Mucosa of rectum (tissue), 2 donors: ENCODE measurements at regions not wholly inside any gene's neighbourhood (a gene's known extent, or its start where the extent isn't known, plus 50 kb on each side); places are given as distances from the start of the nearest gene placed in this dataset.
"Not testable (repeated sequence)": the region's sequence is repeated elsewhere in the genome, so short reads cannot be mapped to it uniquely, and the experiment has no call there.

Experiments used
- H3K27ac ChIP-seq, 2 donors: one replicate each; pipeline ENCODE4 v1.7.0; 2013; ENCODE audit warnings: inconsistent platforms in 2 of 2, low read depth in 2 of 2, low read length in 2 of 2
- H3K27me3 ChIP-seq, 2 donors: one replicate each; pipeline ENCODE4 v1.7.0; 2013; ENCODE audit warnings: low read length in 2 of 2; ENCODE audit not compliant: control insufficient read depth in 2 of 2, insufficient read depth in 2 of 2
- H3K36me3 ChIP-seq, 2 donors: one replicate each; pipeline ENCODE4 v1.7.0; 2013; ENCODE audit warnings: low read length in 2 of 2; ENCODE audit not compliant: control insufficient read depth in 2 of 2, insufficient read depth in 2 of 2
- H3K4me1 ChIP-seq, 2 donors: one replicate each; pipeline ENCODE4 v1.7.0; 2013; ENCODE audit warnings: low read length in 2 of 2, mild to moderate bottlenecking in 1 of 2; ENCODE audit not compliant: control insufficient read depth in 2 of 2, insufficient read depth in 2 of 2
- H3K4me3 ChIP-seq, 2 donors: one replicate each; pipeline ENCODE4 v1.7.0; 2013; ENCODE audit warnings: low read length in 2 of 2
- H3K9ac ChIP-seq, 2 donors: one replicate each; pipeline ENCODE4 v1.7.0; 2013; ENCODE audit warnings: low read length in 2 of 2, low read depth in 1 of 2, mild to moderate bottlenecking in 1 of 2
- H3K9me3 ChIP-seq, 2 donors: one replicate each; pipeline ENCODE4 v1.7.0; 2013; ENCODE audit warnings: low read length in 2 of 2; ENCODE audit not compliant: control insufficient read depth in 2 of 2
- donor health status: healthy.
- donor health status: Normal muscosa, but diverticular disease.

DNA sequence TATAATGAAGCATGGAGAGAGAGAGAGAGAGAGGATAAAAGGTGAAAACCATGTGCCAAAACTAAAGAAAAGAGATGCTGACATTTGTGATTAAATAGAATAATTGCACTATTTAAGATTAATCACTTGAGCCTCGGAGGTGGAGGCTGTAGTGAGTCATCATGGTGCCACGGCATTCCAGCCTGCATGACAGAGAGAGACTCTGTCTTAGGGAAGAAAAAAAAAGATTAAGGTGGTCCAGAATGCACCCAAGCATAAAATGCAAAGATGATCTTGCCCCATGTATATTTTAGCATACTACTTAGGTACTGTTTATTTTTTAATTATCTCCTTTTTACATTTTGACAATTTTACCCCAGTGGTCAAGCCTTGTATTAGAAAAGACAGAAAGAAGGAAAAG, 742.5 kb downstream of the SPATA31A1 start:
- H3K9ac ChIP-seq, H3K4me1 ChIP-seq, H3K9me3 ChIP-seq, H3K27me3 ChIP-seq, H3K4me3 ChIP-seq, H3K36me3 ChIP-seq, H3K27ac ChIP-seq: not testable (repeated sequence)

GRCh38 chr9:40106003-40106782, 750.7 kb downstream of the SPATA31A1 start:
- Histone ChIP-seq H3K4me3 (peak overlapping the region in 1 of 2 donors; percentile 69), H3K9ac (peak overlapping the region in 1 of 2 donors; percentile 48), H3K27ac (peak overlapping the region in 1 of 2 donors; percentile 29)
- H3K36me3 ChIP-seq, H3K9me3 ChIP-seq, H3K4me1 ChIP-seq, H3K27me3 ChIP-seq: not testable (repeated sequence)

- not testable (repeated sequence) for H3K27ac ChIP-seq, H3K4me1 ChIP-seq, H3K4me3 ChIP-seq, H3K9ac ChIP-seq, H3K9me3 ChIP-seq, H3K36me3 ChIP-seq, H3K27me3 ChIP-seq
Measured at GRCh38 chr9:40106783-40107248, 751.3 kb downstream of the SPATA31A1 start.

DNA sequence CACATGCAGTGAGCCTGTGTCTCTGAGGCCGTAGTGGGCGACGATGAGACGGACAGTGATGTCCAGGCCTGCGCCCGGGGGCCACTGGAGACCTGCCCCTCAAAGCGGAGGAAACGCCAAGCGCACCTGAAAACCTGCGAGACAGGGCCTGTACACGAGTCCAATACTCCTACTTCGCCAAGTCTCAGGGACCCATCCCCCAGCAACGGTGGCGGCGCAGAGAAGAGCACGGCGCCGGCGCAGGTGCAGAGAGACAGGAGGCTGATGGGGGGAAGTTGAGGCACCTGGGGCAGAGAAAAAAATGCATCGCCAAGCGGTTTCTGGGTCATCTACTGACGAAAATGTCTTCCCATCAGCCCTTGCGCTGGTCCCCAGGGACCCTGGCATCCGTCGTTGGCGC, 751.8 kb downstream of the SPATA31A1 start:
- H3K36me3 ChIP-seq, H3K9ac ChIP-seq, H3K4me1 ChIP-seq, H3K27ac ChIP-seq, H3K4me3 ChIP-seq, H3K27me3 ChIP-seq, H3K9me3 ChIP-seq: not testable (repeated sequence)

DNA sequence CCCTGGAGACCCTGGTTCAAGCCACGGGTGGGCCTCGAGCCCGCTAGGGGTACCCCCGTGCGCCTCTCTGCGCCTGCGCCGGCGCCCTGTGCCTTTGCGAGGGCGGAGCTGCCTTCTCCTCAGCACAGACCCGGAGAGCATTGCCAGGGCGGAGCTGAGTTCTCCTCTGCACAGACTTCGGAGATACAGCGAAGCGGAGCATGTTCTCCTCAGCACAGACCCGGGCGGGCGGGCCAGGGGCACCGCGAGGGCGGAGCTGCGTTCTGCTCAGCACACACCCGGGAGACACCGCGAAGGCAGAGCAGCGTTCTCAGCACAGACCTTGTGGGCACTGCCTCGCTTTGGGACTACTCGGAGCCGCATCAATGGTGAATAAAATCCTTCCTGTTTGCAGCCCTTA, 753.0 kb downstream of the SPATA31A1 start:
- not testable (repeated sequence) for H3K4me1 ChIP-seq, H3K9me3 ChIP-seq, H3K4me3 ChIP-seq, H3K27ac ChIP-seq, H3K27me3 ChIP-seq, H3K9ac ChIP-seq, H3K36me3 ChIP-seq

DNA sequence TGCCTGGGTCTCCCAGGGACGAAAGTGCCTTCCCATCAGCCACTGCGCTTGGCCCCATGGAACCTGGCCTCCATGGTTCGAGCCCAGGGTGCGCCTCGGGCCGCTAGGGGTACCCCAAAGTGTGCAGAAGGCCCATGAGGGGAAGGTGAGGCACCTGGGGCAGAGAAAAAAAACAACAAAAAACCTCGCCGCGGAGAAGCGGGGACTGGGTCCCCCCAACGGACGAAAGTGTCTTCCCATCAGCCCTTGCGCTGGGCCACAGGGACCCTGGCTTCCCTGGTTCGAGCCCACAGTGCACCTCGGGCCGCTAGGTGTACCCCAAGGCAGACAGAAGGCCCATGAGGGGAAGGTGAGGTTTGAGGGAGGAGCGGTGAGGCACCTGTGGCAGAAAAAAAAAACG, 755.3 kb downstream of the SPATA31A1 start:
- not testable (repeated sequence) for H3K27ac ChIP-seq, H3K4me3 ChIP-seq, H3K9ac ChIP-seq, H3K27me3 ChIP-seq, H3K36me3 ChIP-seq, H3K9me3 ChIP-seq, H3K4me1 ChIP-seq

DNA sequence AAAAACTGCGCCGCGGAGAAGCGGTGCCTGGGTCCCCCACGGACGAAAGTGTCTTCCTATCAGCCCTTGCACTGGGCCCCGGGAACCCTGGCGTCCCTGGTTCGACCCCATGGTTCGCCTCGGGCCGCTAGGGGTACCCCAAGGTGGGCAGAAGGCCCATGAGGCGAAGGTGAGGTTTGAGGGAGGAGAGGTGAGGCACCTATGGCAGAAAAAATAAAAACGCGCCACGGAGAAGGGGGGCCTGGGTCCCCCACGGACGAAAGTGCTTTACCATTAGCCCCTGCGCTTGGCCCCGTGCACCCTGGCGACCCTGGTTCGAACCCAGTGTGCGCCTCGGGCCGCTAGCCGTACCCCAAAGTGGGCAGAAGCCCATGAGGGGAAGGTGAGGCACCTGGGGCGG, 756.1 kb downstream of the SPATA31A1 start:
- H3K4me3 ChIP-seq, H3K9me3 ChIP-seq, H3K9ac ChIP-seq, H3K36me3 ChIP-seq, H3K4me1 ChIP-seq, H3K27ac ChIP-seq, H3K27me3 ChIP-seq: not testable (repeated sequence)

GRCh38 chr9:40130598-40130997, 775.1 kb downstream of the SPATA31A1 start:
- not testable (repeated sequence) for H3K9me3 ChIP-seq, H3K27ac ChIP-seq, H3K27me3 ChIP-seq, H3K4me1 ChIP-seq, H3K36me3 ChIP-seq, H3K9ac ChIP-seq, H3K4me3 ChIP-seq

- H3K9ac ChIP-seq, H3K27ac ChIP-seq, H3K4me3 ChIP-seq, H3K27me3 ChIP-seq, H3K4me1 ChIP-seq, H3K36me3 ChIP-seq, H3K9me3 ChIP-seq: not testable (repeated sequence)
Measured at GRCh38 chr9:40169204-40169603, 813.7 kb downstream of the SPATA31A1 start.

- H3K4me1 ChIP-seq, H3K9me3 ChIP-seq, H3K27me3 ChIP-seq, H3K9ac ChIP-seq, H3K27ac ChIP-seq, H3K4me3 ChIP-seq, H3K36me3 ChIP-seq: not testable (repeated sequence)
Measured at GRCh38 chr9:40173316-40173715, 817.8 kb downstream of the SPATA31A1 start.

DNA sequence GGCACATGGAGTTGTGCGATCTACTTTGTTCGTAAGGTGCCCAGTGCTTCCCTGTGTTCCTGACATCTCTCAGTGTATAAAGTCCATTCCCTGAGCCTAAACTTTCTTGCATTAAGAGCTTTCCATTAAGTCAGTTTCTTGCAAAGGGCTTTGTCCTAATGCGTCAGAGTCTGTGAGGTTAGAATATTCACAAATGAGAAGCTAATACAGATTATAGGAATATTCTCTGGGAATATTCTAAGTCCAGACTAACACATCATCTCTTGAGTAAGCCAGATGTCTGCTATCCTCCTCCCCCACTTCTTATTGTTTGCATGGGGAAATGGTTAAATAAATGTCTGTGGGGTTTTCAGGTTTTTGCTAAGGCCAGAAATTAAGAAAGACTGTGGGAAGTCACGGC, 818.6 kb downstream of the SPATA31A1 start:
- H3K9me3 ChIP-seq, H3K4me3 ChIP-seq, H3K9ac ChIP-seq, H3K36me3 ChIP-seq, H3K27ac ChIP-seq, H3K27me3 ChIP-seq, H3K4me1 ChIP-seq: not testable (repeated sequence)
